Body of pancreas (tissue), 4 donors: ENCODE measurements at regions not wholly inside any gene's neighbourhood (a gene's known extent, or its start where the extent isn't known, plus 50 kb on each side); places are given as distances from the start of the nearest gene placed in this dataset.

ENCODE experiments used
- CTCF ChIP-seq, 7 experiments: fragments of 450-650 bp in 4 of 7; fragments of 200-600 bp in 3 of 7; sonication (generic) in 3 of 7; IDR thresholded peaks; one replicate each; pipeline ENCODE4 v1.5.1; 2016 to 2019; ENCODE audit warnings: antibody characterized with exemption in 7 of 7
- POLR2A ChIP-seq, 3 donors: fragments of 450-650 bp; IDR thresholded peaks; one replicate each; pipeline ENCODE4 v1.6.1; 2016; ENCODE audit warnings: antibody characterized with exemption in 3 of 3, mild to moderate bottlenecking in 2 of 3

GRCh38 chr1:171429137-171429536 lies 56.2 kb upstream of the PRRC2C start:
- TF ChIP-seq CTCF (IDR thresholded peaks at IDR 0.05) (no peak), POLR2A (IDR thresholded peaks at IDR 0.05) (no peak)
